IMR-90 (cell line): ENCODE measurements at regions not wholly inside any gene's neighbourhood (a gene's known extent, or its start where the extent isn't known, plus 50 kb on each side); places are given as distances from the start of the nearest gene placed in this dataset.

Experiments
- ATAC-seq: fragments of 200-7000 bp; cut with Tn5 transposase; 2 replicates; pipeline ENCODE4 v1.9.1; 2020; ENCODE audit warnings: low read depth, mild to moderate bottlenecking, moderate library complexity
- BruUV-seq: library from RNA; stranded (reverse); fragments of 400-500 nt; replicated peaks from 2 replicates; lab custom pipeline; 2021; lab: Mats Ljungman, UMichigan
- CTCF ChIA-PET: fragments of 300-600 bp; formaldehyde crosslinking; extraction: SDS; loops from one replicate; lab custom pipeline; 2021; ENCODE audit warnings: antibody characterized with exemption; lab: Yijun Ruan, JAX
- POLR2A ChIA-PET: fragments of 300-600 bp; sonication (Branson Sonifier 250); formaldehyde crosslinking; loops from one replicate; lab custom pipeline; 2022; ENCODE audit warnings: antibody characterized with exemption; ENCODE audit not compliant: unreplicated experiment; lab: Charles Lee
- DNase-seq: peaks from one replicate; pipeline ENCODE4 v3.0.0; 2013
- H2AFZ ChIP-seq: replicated peaks from 2 replicates; pipeline ENCODE3; 2013; ENCODE audit warnings: low read length, mild to moderate bottlenecking; ENCODE audit not compliant: poor library complexity
- H2AK5ac ChIP-seq: 2 replicates; pipeline ENCODE4 v1.6.1; 2013; ENCODE audit warnings: low read depth, low read length, inconsistent platforms
- H2AK9ac ChIP-seq: replicated peaks from 2 replicates; pipeline ENCODE3; 2013; ENCODE audit warnings: mild to moderate bottlenecking, low read depth, low read length, moderate library complexity; ENCODE audit not compliant: poor library complexity
- H2BK120ac ChIP-seq: 2 replicates; pipeline ENCODE4 v1.6.1; 2013; ENCODE audit warnings: low read depth, low read length, inconsistent platforms
- H2BK15ac ChIP-seq: 3 replicates; pipeline ENCODE4 v1.6.1; 2013; ENCODE audit warnings: low read depth, low read length, inconsistent platforms
- H2BK20ac ChIP-seq: 2 replicates; pipeline ENCODE4 v1.6.1; 2013; ENCODE audit warnings: low read depth, mild to moderate bottlenecking, inconsistent platforms, low read length, moderate library complexity
- H2BK5ac ChIP-seq: 2 replicates; pipeline ENCODE4 v1.6.1; 2013; ENCODE audit warnings: mild to moderate bottlenecking, low read depth, low read length, inconsistent platforms; ENCODE audit not compliant: poor library complexity, severe bottlenecking
- H3K14ac ChIP-seq: replicated peaks from 2 replicates; pipeline ENCODE4 v1.6.1; 2013; ENCODE audit warnings: low read depth, low read length, inconsistent platforms
- H3K18ac ChIP-seq: 2 replicates; pipeline ENCODE4 v1.6.1; 2013; ENCODE audit warnings: low read depth, low read length, control low read depth
- H3K23ac ChIP-seq: 2 replicates; pipeline ENCODE4 v1.6.1; 2013; ENCODE audit warnings: low read depth, low read length, inconsistent platforms
- H3K27ac ChIP-seq: 2 replicates; pipeline ENCODE4 v1.5.1; 2013; ENCODE audit warnings: mild to moderate bottlenecking, control low read depth, low read length; ENCODE audit not compliant: insufficient read depth
- H3K27me3 ChIP-seq: 2 replicates; pipeline ENCODE4 v1.6.1; 2013; ENCODE audit warnings: low read length; ENCODE audit not compliant: control insufficient read depth, insufficient read depth
- H3K36me3 ChIP-seq: 2 replicates; pipeline ENCODE4 v1.6.1; 2013; ENCODE audit warnings: low read length, mixed read lengths; ENCODE audit not compliant: control insufficient read depth, insufficient read depth
- H3K4ac ChIP-seq: 2 replicates; pipeline ENCODE4 v1.6.1; 2013; ENCODE audit warnings: low read depth, low read length, inconsistent platforms
- H3K4me1 ChIP-seq: 2 replicates; pipeline ENCODE4 v1.6.1; 2013; ENCODE audit warnings: low read length, mixed read lengths; ENCODE audit not compliant: control insufficient read depth, insufficient read depth
- H3K4me2 ChIP-seq: 2 replicates; pipeline ENCODE4 v1.6.1; 2013; ENCODE audit warnings: low read depth, mild to moderate bottlenecking, control low read depth, low read length, moderate library complexity
- H3K4me3 ChIP-seq: 2 replicates; pipeline ENCODE4 v1.5.1; 2013; ENCODE audit warnings: low read depth, mild to moderate bottlenecking, control low read depth, low read length, moderate library complexity; ENCODE audit not compliant: insufficient read depth
- H3K56ac ChIP-seq: 2 replicates; pipeline ENCODE4 v1.6.1; 2013; ENCODE audit warnings: low read length, inconsistent platforms; ENCODE audit not compliant: insufficient read depth; ENCODE audit errors: extremely low read depth
- H3K79me1 ChIP-seq, 2 experiments: 2 replicates each; pipeline ENCODE4 v1.6.1; 2013; ENCODE audit warnings: low read length in 2 of 2, inconsistent platforms in 1 of 2, low read depth in 1 of 2
- H3K9ac ChIP-seq: 2 replicates; pipeline ENCODE4 v1.6.1; 2013; ENCODE audit warnings: low read depth, low read length, control low read depth
- H3K9me1 ChIP-seq: 2 replicates; pipeline ENCODE4 v1.6.1; 2013; ENCODE audit warnings: low read length, inconsistent platforms; ENCODE audit not compliant: insufficient read depth
- H3K9me3 ChIP-seq: 2 replicates; pipeline ENCODE4 v1.6.1; 2013; ENCODE audit warnings: low read length; ENCODE audit not compliant: control insufficient read depth, insufficient read depth
- H4K20me1 ChIP-seq: 2 replicates; pipeline ENCODE4 v1.6.1; 2013; ENCODE audit warnings: low read length, inconsistent platforms; ENCODE audit not compliant: insufficient read depth
- H4K5ac ChIP-seq: 2 replicates; pipeline ENCODE4 v1.6.1; 2013; ENCODE audit warnings: mild to moderate bottlenecking, low read depth, low read length, control low read depth
- H4K8ac ChIP-seq, 2 experiments: 2 replicates each; pipeline ENCODE4 v1.6.1; 2013; ENCODE audit warnings: low read depth in 2 of 2, low read length in 2 of 2, control low read depth in 1 of 2, inconsistent platforms in 1 of 2
- H4K91ac ChIP-seq: 2 replicates; pipeline ENCODE4 v1.6.1; 2013; ENCODE audit warnings: low read depth, low read length, inconsistent platforms; ENCODE audit not compliant: insufficient read depth
- BHLHE40 ChIP-seq: fragments of 150-350 bp; IDR thresholded peaks from 2 replicates; pipeline ENCODE4 v1.6.1; 2016; ENCODE audit warnings: mild to moderate bottlenecking, low read depth, low read length
- CHD1 ChIP-seq: IDR thresholded peaks from 2 replicates; pipeline ENCODE4 v1.6.1; 2012; ENCODE audit warnings: low read depth, low read length, improper control_type of control experiment
- CTCF ChIP-seq: conservative IDR thresholded peaks from 2 replicates; pipeline ENCODE4 v1.5.1; 2012; ENCODE audit warnings: mild to moderate bottlenecking, low read depth, low read length, improper control_type of control experiment
- ELK1 ChIP-seq: fragments of 150-350 bp; IDR thresholded peaks from 2 replicates; pipeline ENCODE4 v1.6.1; 2016; ENCODE audit warnings: low read depth, mild to moderate bottlenecking, low read length, moderate library complexity, borderline replicate concordance
- MAFK ChIP-seq: IDR thresholded peaks from 2 replicates; pipeline ENCODE4 v1.6.1; 2012; ENCODE audit warnings: low read depth, low read length, improper control_type of control experiment
- MXI1 ChIP-seq: IDR thresholded peaks from 2 replicates; pipeline ENCODE4 v1.6.1; 2012; ENCODE audit warnings: low read depth, mild to moderate bottlenecking, low read length, moderate library complexity, borderline replicate concordance
- POLR2A ChIP-seq: IDR thresholded peaks from 2 replicates; pipeline ENCODE4 v1.6.1; 2012; ENCODE audit warnings: mild to moderate bottlenecking, low read depth, low read length
- RAD21 ChIP-seq: IDR thresholded peaks from 2 replicates; pipeline ENCODE4 v1.6.1; 2012; ENCODE audit warnings: low read length, improper control_type of control experiment
- RCOR1 ChIP-seq: IDR thresholded peaks from 2 replicates; pipeline ENCODE4 v1.6.1; 2012; ENCODE audit warnings: mild to moderate bottlenecking, low read length, improper control_type of control experiment; ENCODE audit not compliant: insufficient replicate concordance
- RFX5 ChIP-seq: IDR thresholded peaks from 2 replicates; pipeline ENCODE4 v1.8.0; 2012; ENCODE audit warnings: low read depth, mild to moderate bottlenecking, low read length, moderate library complexity
- SMC3 ChIP-seq: fragments of 150-350 bp; IDR thresholded peaks from 2 replicates; pipeline ENCODE4 v1.6.1; 2016; ENCODE audit warnings: low read depth, mild to moderate bottlenecking, antibody characterized with exemption, low read length, moderate library complexity
- USF2 ChIP-seq: fragments of 150-350 bp; IDR thresholded peaks from 2 replicates; pipeline ENCODE4 v1.6.1; 2017; ENCODE audit warnings: mild to moderate bottlenecking, antibody characterized with exemption, low read length, low read depth
- WGBS, 2 experiments: methylation state at CpG; one replicate each; pipeline versions ENCODE4 v1.1.5 to v1.1.7; 2013; ENCODE audit warnings: missing lambda C conversion rate in 2 of 2; ENCODE audit not compliant: insufficient read length in 1 of 2; ENCODE audit errors: extremely low coverage in 2 of 2; 5-methylcytosine and 5-hydroxymethylcytosine counted together
- dilution Hi-C: fragments of 300-500 bp; cut with HindIII; formaldehyde crosslinking; loops from one replicate; pipeline ENCODE4 v1.14.3; 2018; ENCODE audit warnings: low sequenced_read_pairs; ENCODE audit not compliant: unreplicated experiment
- in situ Hi-C: fragments of 300-500 bp; cut with MboI; formaldehyde crosslinking; loops from 3 replicates; pipeline ENCODE4 v1.14.3; 2019; ENCODE audit warnings: low sequenced_read_pairs, inconsistent platforms, mixed read lengths
- intact Hi-C: fragments of 100-400 bp; cut with micrococcal nuclease; formaldehyde crosslinking; loops from 2 replicates; pipeline ENCODE4 v1.10.0; 2022

GRCh38 chr1:237953238-237953637 lies 62.5 kb upstream of the ZP4 start:
- no peak overlapping the region for H4K5ac ChIP-seq
- H4K8ac ChIP-seq = no peak overlapping the region
- no peak overlapping the region for H3K4ac ChIP-seq
- dilution Hi-C loops = no loop called here
- ChIA-PET POLR2A (no interaction called here), CTCF (no interaction called here)
- H2AFZ ChIP-seq = no peak overlapping the region
- TF ChIP-seq MAFK = no peak
- no peak for TF ChIP-seq SMC3
- no peak for TF ChIP-seq CHD1
- no peak for TF ChIP-seq RFX5
- TF ChIP-seq RCOR1 = no peak
- no peak for TF ChIP-seq ELK1
- no peak for TF ChIP-seq POLR2A
- no peak for TF ChIP-seq MXI1
- TF ChIP-seq BHLHE40 = no peak
- TF ChIP-seq USF2 = no peak
- no peak for TF ChIP-seq RAD21
- TF ChIP-seq CTCF = no peak
- no peak overlapping the region for H3K4me3 ChIP-seq
- H3K27me3 ChIP-seq = no peaks in the 10 kb centered on the region
- H3K9me1 ChIP-seq = no peaks in the 10 kb centered on the region
- no peak overlapping the region for H2BK5ac ChIP-seq
- no peaks in the 10 kb centered on the region for H3K4me1 ChIP-seq
- H3K9me3 ChIP-seq = 0 out of 2 replicates have a peak, but pooled peaks cover 4% of the 10 kb centered on the region
- no peak overlapping the region for H3K18ac ChIP-seq
- no peak overlapping the region for H3K14ac ChIP-seq
- no peaks in the 10 kb centered on the region for H4K20me1 ChIP-seq
- H3K4me2 ChIP-seq = no peak overlapping the region
- no peak overlapping the region for H2BK120ac ChIP-seq
- H4K91ac ChIP-seq = no peak overlapping the region
- H2AK5ac ChIP-seq = no peak overlapping the region
- in situ Hi-C loops = no loop called here
- no peaks in the 10 kb centered on the region for H3K36me3 ChIP-seq
- intact Hi-C loops = no loop called here
- no peak for DNase-seq
- H3K9ac ChIP-seq = no peak overlapping the region
- no peak overlapping the region for H2BK15ac ChIP-seq
- no peak overlapping the region for H2AK9ac ChIP-seq
- no peak overlapping the region for H3K56ac ChIP-seq
- H2BK20ac ChIP-seq = no peak overlapping the region
- H3K23ac ChIP-seq = no peak overlapping the region
- ATAC-seq = no peak
- H3K79me1 ChIP-seq = no peaks in the 10 kb centered on the region
- no TSS peak for BruUV-seq
- H3K27ac ChIP-seq = no peak overlapping the region
- 33% methylated on average over 3 of the region's 7 CpGs; no CpG with 5 or more reads in 1 of the 2 experiments for WGBS, 2 experiments
